ENCODE measurements at regions not wholly inside any gene's neighbourhood (a gene's known extent, or its start where the extent isn't known, plus 50 kb on each side); places are given as distances from the start of the nearest gene placed in this dataset.

DNA sequence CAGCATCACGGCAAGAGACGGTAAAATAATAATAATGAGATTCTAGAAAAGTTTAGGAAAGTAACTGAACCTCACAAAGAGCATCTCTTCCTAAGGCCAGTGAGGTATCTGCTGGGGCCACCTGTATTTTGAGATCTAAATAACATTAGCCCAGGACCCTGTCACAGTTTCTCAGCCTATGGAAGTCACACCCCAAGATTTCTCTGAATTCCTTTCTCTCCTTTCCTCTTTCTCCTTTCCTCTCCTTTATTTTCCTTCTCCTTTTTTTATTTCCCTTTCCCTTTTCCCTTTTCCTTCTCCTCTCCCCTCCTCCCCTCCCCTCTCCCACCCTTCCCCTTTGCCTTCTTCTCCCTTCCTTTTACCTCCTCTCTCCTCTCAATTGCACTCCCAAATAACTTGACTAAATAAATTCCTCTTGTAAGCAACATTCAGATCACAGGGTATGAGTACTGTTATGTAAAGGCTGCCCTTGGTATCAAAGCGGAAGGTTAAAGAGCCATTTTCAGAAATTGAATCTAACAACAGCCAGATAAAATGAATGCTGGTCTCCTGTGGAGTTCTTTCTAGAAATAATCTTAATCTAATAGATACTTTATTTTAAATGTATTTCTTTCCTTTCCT is 506.2 kb downstream of the EPM2A start:
- no peak for DNase-seq

DNA sequence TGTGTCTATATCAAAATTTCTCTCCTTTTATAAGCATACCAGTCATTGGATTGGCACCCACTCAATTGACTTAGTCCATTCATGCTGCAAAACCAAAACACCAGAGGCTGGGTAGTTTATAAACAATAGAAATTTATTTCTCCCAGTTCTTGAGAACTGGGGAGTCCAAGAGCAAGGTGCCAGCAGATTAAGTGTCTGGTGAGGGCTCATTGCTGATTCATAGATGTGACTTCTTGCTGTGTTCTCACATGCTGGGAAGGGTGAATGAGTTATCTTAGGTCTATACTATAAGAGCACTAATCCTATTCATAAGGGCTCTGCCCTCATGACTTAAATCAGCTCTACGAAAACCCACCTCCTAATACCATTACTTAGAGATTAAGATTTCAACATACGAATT is 501.4 kb downstream of the EPM2A start:
- DNase-seq, result no peak

DNA sequence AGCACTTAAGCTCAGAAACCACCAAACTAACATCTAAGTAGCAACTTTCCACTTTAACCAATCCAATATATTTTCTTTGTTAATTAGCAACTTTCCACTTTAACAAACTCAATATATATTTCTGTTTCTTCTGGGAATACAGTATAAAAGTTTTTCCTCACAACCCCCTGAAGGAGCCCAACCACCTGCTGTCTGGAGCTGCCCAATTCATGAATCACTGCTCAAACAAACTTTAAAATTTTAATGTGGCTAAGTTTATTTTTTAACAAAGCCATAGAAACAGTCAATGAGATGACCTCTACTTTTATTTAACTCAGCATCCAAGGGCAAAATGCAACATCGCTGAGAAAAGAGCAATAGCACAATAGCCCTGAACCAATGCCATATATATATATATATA is 500.1 kb downstream of the EPM2A start:
- no peak for DNase-seq

DNA sequence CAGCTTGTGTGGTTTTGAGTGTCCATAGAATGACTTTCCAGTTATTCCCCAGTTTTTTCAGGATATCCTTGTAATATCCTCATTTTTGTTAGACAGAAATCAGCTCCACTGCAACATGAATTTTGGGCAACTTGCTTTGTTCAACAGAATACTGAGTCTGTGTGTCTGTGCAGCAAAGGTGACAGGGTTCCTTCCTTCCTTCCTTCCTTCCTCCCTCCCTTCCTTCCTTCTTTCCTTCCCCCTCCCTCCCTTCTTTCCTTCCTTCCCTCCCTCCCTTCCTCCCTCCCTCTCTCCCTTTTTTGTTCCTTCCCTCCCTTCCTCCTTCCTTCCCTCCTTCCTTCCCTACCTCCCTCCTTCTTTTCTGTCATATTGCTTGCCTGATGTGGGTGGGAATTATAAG is 496.5 kb downstream of the EPM2A start:
- no peak for DNase-seq

GRCh38 chr6:145241039-145241438 is 494.3 kb downstream of the EPM2A start:
- no peak for DNase-seq

GRCh38 chr6:145241721-145242120 is 493.6 kb downstream of the EPM2A start:
- DNase-seq, result no peak

GRCh38 chr6:145244349-145245100 is 490.8 kb downstream of the EPM2A start:
- no peak for DNase-seq

- no peak for DNase-seq
These were observed 490.2 kb downstream of the EPM2A start for GRCh38 chr6:145245119-145245518.

DNA sequence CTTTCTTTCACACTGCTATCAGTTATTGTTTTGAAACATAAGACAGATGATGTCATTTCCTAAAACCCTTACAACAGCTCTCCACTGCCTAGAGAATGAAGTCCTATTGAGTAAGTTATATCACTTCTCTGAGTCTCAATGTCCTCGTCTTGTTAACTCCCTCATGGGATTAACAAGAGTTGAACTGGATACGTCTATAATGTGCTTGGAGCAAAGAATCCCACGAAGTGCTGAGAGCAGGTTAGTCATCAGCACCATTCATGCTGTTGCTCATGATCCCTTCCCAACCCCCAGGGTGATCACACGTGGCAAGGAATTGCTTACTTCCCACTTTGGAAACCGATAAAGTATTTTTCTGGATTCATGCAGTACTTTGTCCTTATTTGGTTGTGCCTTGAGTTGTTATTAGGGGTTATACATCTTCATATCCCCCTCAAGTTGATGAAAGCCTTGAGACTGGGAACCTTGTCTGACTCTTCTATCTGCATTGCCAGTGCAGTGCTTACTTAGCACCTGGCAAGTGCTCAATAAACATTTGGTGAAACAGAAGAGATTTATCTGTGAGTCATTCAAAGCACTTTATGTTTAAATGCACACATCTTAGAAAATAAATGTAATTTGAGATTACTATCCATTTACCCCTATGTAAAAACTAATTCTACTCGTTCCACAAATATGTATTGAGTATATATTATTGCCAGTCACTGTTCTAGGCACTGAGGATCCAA is 487.5 kb downstream of the EPM2A start:
- no peak for DNase-seq

DNA sequence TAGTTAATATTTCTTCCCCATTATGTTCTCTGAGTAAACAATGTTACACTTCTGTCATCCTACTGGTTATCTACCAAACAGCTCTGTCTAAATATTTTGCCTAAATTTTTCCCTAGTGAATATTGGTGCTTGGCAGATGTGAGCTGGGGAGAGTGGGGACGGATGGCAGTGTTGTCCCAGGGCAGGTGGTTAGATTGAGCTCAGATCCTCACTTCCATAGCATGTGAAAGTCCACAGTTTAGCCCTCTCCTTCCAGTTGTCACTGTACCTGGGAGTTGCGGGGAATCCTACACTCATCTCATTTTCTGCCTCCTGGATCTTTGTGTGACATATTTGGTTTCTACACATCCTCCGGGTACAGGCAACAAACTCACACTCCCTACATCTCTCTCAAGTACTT is 484.9 kb downstream of the EPM2A start:
- no peak for DNase-seq

DNA sequence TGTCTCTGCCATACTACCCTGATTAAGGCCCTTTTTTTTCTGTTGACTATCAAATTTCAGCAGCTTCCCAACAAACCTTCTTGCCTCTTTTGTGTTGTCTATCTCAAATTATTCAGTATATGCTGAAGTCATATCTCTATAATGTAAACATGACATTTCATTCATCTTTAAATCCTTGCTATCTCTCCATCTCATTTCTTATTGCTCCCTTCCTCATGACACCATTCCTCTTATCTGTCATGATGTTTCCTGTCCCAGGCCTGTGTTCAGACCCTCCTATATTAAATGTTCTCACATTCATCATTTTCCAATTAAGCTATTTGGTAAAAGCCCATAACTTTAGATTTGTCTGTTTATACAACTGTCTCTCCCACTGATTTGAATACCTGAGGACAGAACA is 482.6 kb downstream of the EPM2A start:
- no peak for DNase-seq

- DNase-seq, result no peak
These were observed 480.5 kb downstream of the EPM2A start for GRCh38 chr6:145254649-145255401.

GRCh38 chr6:145257704-145258103 is 477.6 kb downstream of the EPM2A start:
- no peak for DNase-seq

DNA sequence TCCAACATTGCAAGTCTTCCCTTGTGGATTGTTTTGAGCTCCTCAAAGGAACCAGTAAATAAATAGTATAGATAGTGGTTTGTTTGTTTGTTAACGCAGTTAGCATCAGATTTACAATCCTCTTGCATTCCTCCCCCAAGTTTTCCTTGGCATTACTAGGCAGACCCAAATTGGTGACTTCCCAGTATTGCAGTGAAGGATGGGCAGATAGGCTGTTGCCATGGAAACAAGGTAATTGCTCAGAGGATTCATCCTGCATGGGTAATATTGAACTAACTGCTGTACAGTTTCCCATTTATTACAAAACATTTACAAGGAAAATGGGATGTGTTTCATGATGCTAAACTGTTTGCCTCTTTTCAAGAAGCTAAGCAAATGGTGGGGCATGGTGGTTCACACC is 477.2 kb downstream of the EPM2A start:
- DNase-seq, result no peak

- no peak for DNase-seq
These were observed 474.7 kb downstream of the EPM2A start for GRCh38 chr6:145260484-145261175.

DNA sequence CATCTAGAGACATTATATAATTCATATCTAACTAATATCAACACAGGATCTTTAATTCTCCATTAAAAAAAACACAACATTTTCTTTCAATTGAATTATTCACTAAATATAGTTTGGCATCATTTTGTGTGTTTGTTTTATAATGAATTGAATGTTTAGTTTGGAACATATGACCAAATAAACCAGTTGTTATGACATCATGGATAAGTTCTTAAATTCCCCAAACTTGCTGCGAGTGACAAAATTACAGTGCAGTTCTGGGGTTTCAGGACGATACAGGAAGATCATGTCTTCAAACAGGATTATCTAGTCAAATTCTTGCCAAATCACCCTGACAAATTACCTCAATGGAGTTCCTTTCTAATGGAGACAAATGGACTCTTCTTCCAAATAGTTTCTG is 473.6 kb downstream of the EPM2A start:
- DNase-seq, result no peak

GRCh38 chr6:145262771-145263170 is 472.5 kb downstream of the EPM2A start:
- DNase-seq, result no peak

DNA sequence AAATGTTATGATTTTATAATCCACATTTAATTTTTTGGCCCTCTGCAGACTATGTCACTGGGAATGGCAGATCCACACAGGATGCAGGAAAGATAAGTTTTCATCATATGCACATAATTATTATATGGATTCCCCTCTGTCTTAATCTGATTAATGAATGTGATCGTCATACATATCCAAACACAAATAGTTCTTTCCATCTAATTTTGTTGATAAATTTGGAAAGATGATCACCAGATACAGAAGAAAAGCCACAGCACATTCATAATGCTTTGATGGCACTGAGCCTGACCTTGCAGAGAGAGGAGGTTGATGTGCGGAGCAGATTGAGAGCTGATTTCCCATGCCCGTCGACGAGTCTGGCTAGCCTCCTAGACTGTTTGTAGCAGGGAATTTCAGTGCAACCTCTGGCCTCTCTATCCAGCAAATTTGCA is 471.5 kb downstream of the EPM2A start:
- DNase-seq, result no peak

DNA sequence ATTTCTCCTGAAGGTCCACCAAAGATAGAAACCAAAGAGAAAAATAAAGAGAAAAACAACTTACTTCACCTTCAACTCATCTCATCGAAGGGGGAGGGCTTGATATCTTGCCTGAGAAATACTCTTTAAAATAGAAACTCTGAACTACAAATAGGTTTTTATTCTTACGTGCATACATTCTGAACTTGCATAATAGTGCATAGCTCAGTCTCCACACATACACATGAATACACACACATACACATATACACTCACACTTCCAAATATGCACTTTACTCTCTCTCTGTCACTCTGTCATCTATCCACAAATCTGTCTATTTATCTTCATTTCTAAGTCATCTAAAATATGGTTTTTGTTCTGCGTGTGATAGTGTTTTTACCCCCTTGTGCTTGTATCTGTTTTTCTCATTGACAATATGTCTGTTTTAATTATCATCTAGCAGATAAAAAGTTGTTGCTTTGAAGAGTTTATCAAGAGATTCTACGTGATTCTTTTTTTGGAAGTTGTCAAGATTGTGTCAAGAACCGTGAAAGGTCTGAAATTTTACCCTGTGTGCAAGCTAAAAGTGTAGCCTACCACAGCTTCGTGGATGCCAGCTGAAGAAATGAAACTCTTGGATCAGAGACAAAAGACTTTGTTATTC is 468.8 kb downstream of the EPM2A start:
- no peak for DNase-seq

- DNase-seq, result no peak
These were observed 468.0 kb downstream of the EPM2A start for GRCh38 chr6:145267076-145267867.

DNA sequence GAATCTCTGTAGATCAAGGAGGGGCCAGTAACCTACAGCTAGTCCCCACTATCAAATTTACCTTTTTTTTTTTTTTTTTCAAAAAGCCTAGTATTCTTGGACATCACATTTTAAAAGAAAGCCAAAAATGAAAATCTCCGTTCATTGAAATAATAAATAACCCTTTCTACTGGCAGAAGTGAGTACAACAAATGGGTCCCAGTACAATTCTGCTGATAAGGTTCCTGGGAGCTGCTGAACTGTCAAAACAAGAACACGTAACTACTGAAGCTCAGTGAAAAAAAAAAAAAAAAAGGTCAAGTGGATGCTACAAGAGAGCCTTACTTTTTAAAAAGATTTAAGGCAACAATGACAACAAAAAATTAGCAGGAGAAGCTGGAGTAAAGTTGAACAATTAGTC is 464.9 kb downstream of the EPM2A start:
- DNase-seq, result no peak
